ENCODE measurements at regions not wholly inside any gene's neighbourhood (a gene's known extent, or its start where the extent isn't known, plus 50 kb on each side); places are given as distances from the start of the nearest gene placed in this dataset.

DNA sequence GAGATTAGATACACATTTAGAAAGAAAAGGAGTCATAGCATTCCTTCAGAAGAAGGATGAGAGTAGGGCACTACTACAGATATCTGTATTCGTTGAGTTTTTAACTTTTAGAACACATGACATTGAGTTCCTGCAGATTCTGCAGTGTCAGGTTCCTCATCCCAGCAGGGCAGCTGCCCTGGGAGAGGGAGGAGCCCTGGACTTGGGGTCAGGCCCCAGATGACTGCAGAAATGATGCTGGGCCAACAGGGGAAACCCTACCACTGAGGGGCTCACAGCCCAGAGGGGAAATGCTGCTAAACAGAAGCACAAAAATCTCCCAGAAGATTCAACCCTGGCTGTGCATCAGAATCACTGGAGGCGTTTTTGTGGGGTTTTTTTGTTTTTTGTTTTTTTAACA, 68.9 kb upstream of the TAF1L start:
- CTCF ChIA-PET = interaction anchor here (0.6 to 3.2 kb wide), 4 partner anchors 39 to 264 kb away, joined by 3 to 9 read pairs (median 3); no protein-coding TSS in a partner anchor

GRCh38 chr9:32705059-32705458, 69.6 kb upstream of the TAF1L start:
- Histone ChIP-seq H3K36me3 (ENCODE audit: control insufficient read depth in 2 of 2, insufficient read depth in 1 of 2, low read length in 2 of 2) (no peaks in the 10 kb centered on the region), H3K4me1 (ENCODE audit: control insufficient read depth, insufficient read depth, low read length) (no peaks in the 10 kb centered on the region), H3K9me3 (ENCODE audit: control insufficient read depth, insufficient read depth, low read depth, low read length) (no peaks in the 10 kb centered on the region), H3K27ac (ENCODE audit: extremely low read depth, low read depth, low read length) (no peak overlapping the region), H3K4me3 (ENCODE audit: low read depth, low read length) (no peak overlapping the region)
- TF ChIP-seq ZNF776 (tag by site-specific recombination; IDR thresholded peaks at IDR 0.05; ENCODE audit: borderline replicate concordance) = no peak
- TF ChIP-seq BCL11B (tag by site-specific recombination; IDR thresholded peaks at IDR 0.05; ENCODE audit: low read depth) = no peak
- TF ChIP-seq ZNF169 (tag by site-specific recombination; IDR thresholded peaks at IDR 0.05) = no peak
- CTCF ChIA-PET = interaction anchor here (0.6 to 0.8 kb wide), 3 partner anchors 125 to 327 kb away, joined by 3 to 5 read pairs (median 3); no protein-coding TSS in a partner anchor
- POLR2A ChIA-PET = no interaction called here

More for the DNA sequence above, 68.9 kb upstream of the TAF1L start:
- Histone ChIP-seq H3K4me3 (ENCODE audit: low read depth, low read length) (no peak overlapping the region), H3K9me3 (ENCODE audit: control insufficient read depth, insufficient read depth, low read depth, low read length) (no peaks in the 10 kb centered on the region), H3K27ac (ENCODE audit: extremely low read depth, low read depth, low read length) (no peak overlapping the region), H3K36me3 (ENCODE audit: control insufficient read depth in 2 of 2, insufficient read depth in 1 of 2, low read length in 2 of 2) (no peaks in the 10 kb centered on the region), H3K4me1 (ENCODE audit: control insufficient read depth, insufficient read depth, low read length) (no peaks in the 10 kb centered on the region)
- no peak for TF ChIP-seq ZNF311 (tag by site-specific recombination; IDR thresholded peaks at IDR 0.05; ENCODE audit: borderline replicate concordance)
- TF ChIP-seq ZNF366 (tag by site-specific recombination; conservative IDR thresholded peaks at IDR 0.05) = no peak
- no peak for TF ChIP-seq SP2 (tag by site-specific recombination; IDR thresholded peaks at IDR 0.05)
- no peak for TF ChIP-seq ZNF664 (tag by site-specific recombination; IDR thresholded peaks at IDR 0.05)
- POLR2A ChIA-PET = no interaction called here

- H3K36me3 ChIP-seq (ENCODE audit: control insufficient read depth in 2 of 2, insufficient read depth in 1 of 2, low read length in 2 of 2) = no peaks in the 10 kb centered on the region
- H3K9me3 ChIP-seq (ENCODE audit: control insufficient read depth, insufficient read depth, low read depth, low read length) = no peaks in the 10 kb centered on the region
- TF ChIP-seq ZNF654 (tag by site-specific recombination; IDR thresholded peaks at IDR 0.05; ENCODE audit: low read depth) = no peak
- TF ChIP-seq ZSCAN5A (tag by site-specific recombination; IDR thresholded peaks at IDR 0.05) = no peak
- no peak for TF ChIP-seq KLF1 (tag by site-specific recombination; IDR thresholded peaks at IDR 0.05)
- TF ChIP-seq ZNF777 (tag by site-specific recombination; IDR thresholded peaks at IDR 0.05; ENCODE audit: borderline replicate concordance) = no peak
- ChIA-PET POLR2A (no interaction called here), CTCF (interaction anchor here (1.1 kb wide), 1 partner anchor 264 kb away, joined by 4 read pairs; no protein-coding TSS in a partner anchor)
- H3K4me1 ChIP-seq (ENCODE audit: control insufficient read depth, insufficient read depth, low read length) = no peaks in the 10 kb centered on the region
- no peak overlapping the region for H3K27ac ChIP-seq (ENCODE audit: extremely low read depth, low read depth, low read length)
- H3K4me3 ChIP-seq (ENCODE audit: low read depth, low read length) = no peak overlapping the region
These were observed 70.7 kb upstream of the TAF1L start for GRCh38 chr9:32706004-32706724.

DNA sequence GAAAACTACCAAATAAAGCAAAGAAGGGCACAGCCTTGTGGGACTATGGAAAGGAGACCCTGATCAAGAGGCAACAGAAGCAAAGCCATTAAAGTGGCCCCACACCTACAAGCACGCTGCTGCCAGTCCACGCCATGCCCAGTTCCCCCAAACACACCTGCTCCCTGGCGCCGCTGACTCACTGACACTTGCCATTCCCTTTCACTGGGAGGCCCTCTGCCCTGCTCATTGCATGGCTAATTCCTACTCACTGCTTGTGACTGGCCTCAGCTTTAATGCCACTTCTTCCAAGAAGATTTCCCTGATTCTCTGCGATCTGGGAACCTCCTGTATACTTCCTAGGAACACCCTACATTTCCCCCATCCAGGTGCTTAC, 71.2 kb upstream of the TAF1L start:
- no peak overlapping the region for H3K4me3 ChIP-seq (ENCODE audit: low read depth, low read length)
- H3K27ac ChIP-seq (ENCODE audit: extremely low read depth, low read depth, low read length) = no peak overlapping the region
- H3K9me3 ChIP-seq (ENCODE audit: control insufficient read depth, insufficient read depth, low read depth, low read length) = no peaks in the 10 kb centered on the region
- no peaks in the 10 kb centered on the region for H3K36me3 ChIP-seq (ENCODE audit: control insufficient read depth in 2 of 2, insufficient read depth in 1 of 2, low read length in 2 of 2)
- TF ChIP-seq ZBTB21 (tag by site-specific recombination; IDR thresholded peaks at IDR 0.05) (no peak), ZNF112 (tag by site-specific recombination; IDR thresholded peaks at IDR 0.05) (no peak), ZNF221 (tag by site-specific recombination; IDR thresholded peaks at IDR 0.05; ENCODE audit: borderline replicate concordance) (no peak), ZNF561 (tag by site-specific recombination; IDR thresholded peaks at IDR 0.05; ENCODE audit: borderline replicate concordance) (no peak), ZNF157 (tag by site-specific recombination; IDR thresholded peaks at IDR 0.05) (no peak), ZNF677 (tag by site-specific recombination; IDR thresholded peaks at IDR 0.05) (no peak), ZNF248 (tag by site-specific recombination; IDR thresholded peaks at IDR 0.05) (no peak), ELK4 (IDR thresholded peaks at IDR 0.05; ENCODE audit: borderline replicate concordance, low read depth, low read length) (no peak), ZNF776 (tag by site-specific recombination; IDR thresholded peaks at IDR 0.05; ENCODE audit: borderline replicate concordance) (no peak)
- TF ChIP-seq, protein P1, sequence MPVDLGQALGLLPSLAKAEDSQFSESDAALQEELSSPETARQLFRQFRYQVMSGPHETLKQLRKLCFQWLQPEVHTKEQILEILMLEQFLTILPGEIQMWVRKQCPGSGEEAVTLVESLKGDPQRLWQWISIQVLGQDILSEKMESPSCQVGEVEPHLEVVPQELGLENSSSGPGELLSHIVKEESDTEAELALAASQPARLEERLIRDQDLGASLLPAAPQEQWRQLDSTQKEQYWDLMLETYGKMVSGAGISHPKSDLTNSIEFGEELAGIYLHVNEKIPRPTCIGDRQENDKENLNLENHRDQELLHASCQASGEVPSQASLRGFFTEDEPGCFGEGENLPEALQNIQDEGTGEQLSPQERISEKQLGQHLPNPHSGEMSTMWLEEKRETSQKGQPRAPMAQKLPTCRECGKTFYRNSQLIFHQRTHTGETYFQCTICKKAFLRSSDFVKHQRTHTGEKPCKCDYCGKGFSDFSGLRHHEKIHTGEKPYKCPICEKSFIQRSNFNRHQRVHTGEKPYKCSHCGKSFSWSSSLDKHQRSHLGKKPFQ (tag by site-specific recombination; IDR thresholded peaks at IDR 0.05) = no peak
- ChIA-PET POLR2A (no interaction called here), CTCF (interaction anchor here (1.1 kb wide), 1 partner anchor 263 kb away, joined by 4 read pairs; no protein-coding TSS in a partner anchor)
- H3K4me1 ChIP-seq (ENCODE audit: control insufficient read depth, insufficient read depth, low read length) = no peaks in the 10 kb centered on the region

All from HEK293 (cell line).